ENCODE measurements at regions not wholly inside any gene's neighbourhood (a gene's known extent, or its start where the extent isn't known, plus 50 kb on each side); places are given as distances from the start of the nearest gene placed in this dataset.

DNA sequence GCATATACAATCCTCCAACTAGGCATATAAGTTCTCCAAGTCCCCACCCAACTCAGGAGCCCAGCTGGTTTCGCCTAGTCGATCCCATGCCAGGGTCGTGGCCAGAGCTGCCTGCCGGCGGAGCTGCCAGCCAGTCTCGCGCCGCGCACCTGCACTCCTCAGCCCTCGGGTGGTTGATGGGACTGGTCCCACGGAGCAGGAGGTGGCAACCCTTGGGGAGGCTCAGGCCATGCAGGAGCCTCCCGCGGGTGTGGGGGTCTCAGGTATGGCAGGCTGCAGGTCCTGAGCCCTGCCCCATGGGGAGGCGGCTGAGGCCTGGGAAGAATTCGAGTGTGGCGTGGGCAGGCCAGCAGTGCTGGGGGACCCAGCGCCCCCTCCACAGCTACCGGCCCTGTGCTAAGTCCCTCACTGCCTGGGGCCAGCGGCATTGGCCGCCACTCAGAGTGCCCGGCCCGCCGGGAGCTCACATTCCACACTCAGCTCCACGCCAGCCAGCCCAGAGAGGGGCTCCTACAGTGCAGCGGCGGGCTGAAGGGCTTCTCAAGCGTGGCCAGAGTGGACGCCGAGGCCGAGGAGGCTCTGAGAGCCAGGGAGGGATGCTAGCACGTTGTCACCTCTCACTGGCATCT is 1086.4 kb upstream of the PCDH10 start:
- Histone ChIP-seq H3K4me2 (ENCODE audit: low read length) (no peak overlapping the region), H3K4me1 (no peaks in the 10 kb centered on the region), H3K9ac (no peak overlapping the region), H3K79me2 (no peaks in the 10 kb centered on the region), H3K9me3 (ENCODE audit: control insufficient read depth, low read length) (no peaks in the 10 kb centered on the region), H3K27ac (no peak overlapping the region), H3K4me3 (ENCODE audit: low read depth, low read length) (no peak overlapping the region), H2AFZ (no peak overlapping the region), H3K27me3 (ENCODE audit: control insufficient read depth, insufficient read depth, low read length) (no peaks in the 10 kb centered on the region), H3K36me3 (ENCODE audit: control insufficient read depth, insufficient read depth, low read length) (no peaks in the 10 kb centered on the region)
- TF ChIP-seq, protein P1, sequence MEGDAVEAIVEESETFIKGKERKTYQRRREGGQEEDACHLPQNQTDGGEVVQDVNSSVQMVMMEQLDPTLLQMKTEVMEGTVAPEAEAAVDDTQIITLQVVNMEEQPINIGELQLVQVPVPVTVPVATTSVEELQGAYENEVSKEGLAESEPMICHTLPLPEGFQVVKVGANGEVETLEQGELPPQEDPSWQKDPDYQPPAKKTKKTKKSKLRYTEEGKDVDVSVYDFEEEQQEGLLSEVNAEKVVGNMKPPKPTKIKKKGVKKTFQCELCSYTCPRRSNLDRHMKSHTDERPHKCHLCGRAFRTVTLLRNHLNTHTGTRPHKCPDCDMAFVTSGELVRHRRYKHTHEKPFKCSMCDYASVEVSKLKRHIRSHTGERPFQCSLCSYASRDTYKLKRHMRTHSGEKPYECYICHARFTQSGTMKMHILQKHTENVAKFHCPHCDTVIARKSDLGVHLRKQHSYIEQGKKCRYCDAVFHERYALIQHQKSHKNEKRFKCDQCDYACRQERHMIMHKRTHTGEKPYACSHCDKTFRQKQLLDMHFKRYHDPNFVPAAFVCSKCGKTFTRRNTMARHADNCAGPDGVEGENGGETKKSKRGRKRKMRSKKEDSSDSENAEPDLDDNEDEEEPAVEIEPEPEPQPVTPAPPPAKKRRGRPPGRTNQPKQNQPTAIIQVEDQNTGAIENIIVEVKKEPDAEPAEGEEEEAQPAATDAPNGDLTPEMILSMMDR (IDR thresholded peaks at IDR 0.05): no peak

GRCh38 chr4:132063829-132064228 is 1085.3 kb upstream of the PCDH10 start:
- H3K4me1 ChIP-seq: no peaks in the 10 kb centered on the region
- no peaks in the 10 kb centered on the region for H3K27me3 ChIP-seq (ENCODE audit: control insufficient read depth, insufficient read depth, low read length)
- no peak overlapping the region for H2AFZ ChIP-seq
- H3K79me2 ChIP-seq: no peaks in the 10 kb centered on the region
- no peaks in the 10 kb centered on the region for H3K9me3 ChIP-seq (ENCODE audit: control insufficient read depth, low read length)
- H3K27ac ChIP-seq: no peak overlapping the region
- TF ChIP-seq, protein P1 (IDR thresholded peaks at IDR 0.05): no peak
- H3K9ac ChIP-seq: no peak overlapping the region
- no peak overlapping the region for H3K4me2 ChIP-seq (ENCODE audit: low read length)
- H3K36me3 ChIP-seq (ENCODE audit: control insufficient read depth, insufficient read depth, low read length): no peaks in the 10 kb centered on the region
- no peak overlapping the region for H3K4me3 ChIP-seq (ENCODE audit: low read depth, low read length)

DNA sequence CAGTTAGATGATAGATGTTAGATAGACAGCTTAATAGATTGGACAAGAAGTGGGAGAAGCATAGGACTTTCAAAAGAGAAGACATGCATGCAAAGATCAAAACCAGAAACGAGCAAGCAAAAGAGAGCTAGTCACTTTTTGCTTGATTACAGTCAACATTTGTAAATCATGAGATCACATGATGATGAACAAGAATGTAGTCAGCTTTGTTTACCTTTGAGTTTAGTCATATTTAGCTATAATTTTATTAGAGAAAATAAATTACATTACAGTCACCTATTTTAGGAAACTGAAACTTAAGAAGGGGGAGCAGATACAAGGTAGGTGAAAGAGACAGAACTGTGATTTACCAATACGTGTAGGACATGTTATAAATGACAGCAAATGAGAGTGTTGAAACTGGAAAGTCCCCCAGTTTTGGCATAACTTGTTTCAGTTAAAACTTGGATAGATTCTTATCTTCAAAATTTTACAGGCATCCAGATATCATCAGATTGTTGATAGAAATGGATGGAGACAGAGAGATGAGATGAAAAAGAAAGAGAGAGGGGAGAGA is 1083.1 kb upstream of the PCDH10 start:
- Histone ChIP-seq H3K9ac (no peak overlapping the region), H3K27ac (no peak overlapping the region), H3K79me2 (no peaks in the 10 kb centered on the region), H3K36me3 (ENCODE audit: control insufficient read depth, insufficient read depth, low read length) (no peaks in the 10 kb centered on the region), H3K27me3 (ENCODE audit: control insufficient read depth, insufficient read depth, low read length) (no peaks in the 10 kb centered on the region), H3K9me3 (ENCODE audit: control insufficient read depth, low read length) (no peaks in the 10 kb centered on the region), H3K4me1 (no peaks in the 10 kb centered on the region), H3K4me2 (ENCODE audit: low read length) (no peak overlapping the region), H3K4me3 (ENCODE audit: low read depth, low read length) (no peak overlapping the region), H2AFZ (no peak overlapping the region)
- TF ChIP-seq, protein P1 (IDR thresholded peaks at IDR 0.05): no peak

DNA sequence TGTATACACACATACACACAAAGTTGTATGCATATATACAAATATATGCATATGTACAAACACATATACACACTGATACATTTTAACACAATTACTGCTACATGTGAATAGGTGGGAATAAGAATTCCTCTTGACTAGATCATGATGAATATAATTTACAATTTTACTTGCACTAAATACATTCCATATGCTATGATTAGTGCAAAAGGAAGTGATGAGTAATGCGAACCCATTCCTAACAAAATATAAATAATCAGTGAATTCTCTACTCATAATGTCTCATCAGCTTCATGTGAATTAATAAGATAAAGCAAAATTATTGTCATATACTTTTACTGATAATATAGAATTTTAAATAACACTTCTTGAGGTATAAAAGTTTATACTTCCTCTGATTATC is 1077.3 kb upstream of the PCDH10 start:
- TF ChIP-seq, protein P1 (IDR thresholded peaks at IDR 0.05): no peak
- Histone ChIP-seq H3K79me2 (no peaks in the 10 kb centered on the region), H3K4me3 (ENCODE audit: low read depth, low read length) (no peak overlapping the region), H3K36me3 (ENCODE audit: control insufficient read depth, insufficient read depth, low read length) (no peaks in the 10 kb centered on the region), H3K9ac (no peak overlapping the region), H2AFZ (no peak overlapping the region), H3K27ac (no peak overlapping the region), H3K4me1 (no peaks in the 10 kb centered on the region), H3K27me3 (ENCODE audit: control insufficient read depth, insufficient read depth, low read length) (no peaks in the 10 kb centered on the region), H3K4me2 (ENCODE audit: low read length) (no peak overlapping the region), H3K9me3 (ENCODE audit: control insufficient read depth, low read length) (no peaks in the 10 kb centered on the region)

- H3K79me2 ChIP-seq: no peaks in the 10 kb centered on the region
- no peak overlapping the region for H3K27ac ChIP-seq
- H3K4me1 ChIP-seq: no peaks in the 10 kb centered on the region
- H3K36me3 ChIP-seq (ENCODE audit: control insufficient read depth, insufficient read depth, low read length): no peaks in the 10 kb centered on the region
- TF ChIP-seq, protein P1 (IDR thresholded peaks at IDR 0.05): no peak
- no peaks in the 10 kb centered on the region for H3K27me3 ChIP-seq (ENCODE audit: control insufficient read depth, insufficient read depth, low read length)
- no peak overlapping the region for H3K4me3 ChIP-seq (ENCODE audit: low read depth, low read length)
- H2AFZ ChIP-seq: no peak overlapping the region
- H3K4me2 ChIP-seq (ENCODE audit: low read length): no peak overlapping the region
- no peak overlapping the region for H3K9ac ChIP-seq
- no peaks in the 10 kb centered on the region for H3K9me3 ChIP-seq (ENCODE audit: control insufficient read depth, low read length)
These were observed 1072.3 kb upstream of the PCDH10 start for GRCh38 chr4:132076829-132077228.
